Right lobe of liver (tissue), 4 donors: ENCODE measurements at regions not wholly inside any gene's neighbourhood (a gene's known extent, or its start where the extent isn't known, plus 50 kb on each side); places are given as distances from the start of the nearest gene placed in this dataset.

Experiments used
- POLR2A ChIP-seq: fragments of 450-650 bp; IDR thresholded peaks from one replicate; pipeline ENCODE4 v1.6.1; 2017; ENCODE audit warnings: antibody characterized with exemption, mild to moderate bottlenecking
- TF ChIP-seq, protein P1 (sequence below), 4 donors: fragments of 200-600 bp in 3 of 4; fragments of 450-650 bp in 1 of 4; IDR thresholded peaks; one replicate each; pipeline versions ENCODE4 v1.5.1 to v1.8.0; 2016 to 2022; ENCODE audit warnings: antibody characterized with exemption in 4 of 4, mild to moderate bottlenecking in 2 of 4
- donor health status: DM: no; HTN: no; CAD: no.
- donor health status: DM: no; HTN: no; CAD: no.
- donor health status: DM: no; HTN: yes; CAD: no.

DNA sequence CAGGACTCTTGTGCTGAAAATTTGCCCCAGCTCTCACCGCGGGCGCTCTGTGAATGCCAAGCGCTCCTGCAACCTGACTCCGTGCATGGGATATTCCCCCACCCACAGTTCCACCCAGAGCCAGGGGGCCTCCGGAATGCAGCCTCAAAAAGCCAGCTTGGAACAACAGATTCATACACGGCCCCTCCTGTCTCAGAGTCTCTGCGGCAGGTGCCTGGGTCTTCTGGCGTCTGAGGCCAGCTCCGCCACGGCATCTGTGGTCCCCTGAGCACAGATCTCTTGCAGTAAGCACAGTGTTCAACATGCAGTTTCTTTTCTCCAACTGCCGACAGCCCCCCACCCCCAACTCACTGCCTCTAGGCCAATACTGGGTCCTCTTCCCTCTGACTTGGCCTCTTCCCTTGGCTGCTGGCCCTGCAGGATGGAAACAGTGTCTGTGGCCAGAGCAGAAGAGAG, 355.7 kb upstream of the IRX2 start:
- TF ChIP-seq, protein P1, sequence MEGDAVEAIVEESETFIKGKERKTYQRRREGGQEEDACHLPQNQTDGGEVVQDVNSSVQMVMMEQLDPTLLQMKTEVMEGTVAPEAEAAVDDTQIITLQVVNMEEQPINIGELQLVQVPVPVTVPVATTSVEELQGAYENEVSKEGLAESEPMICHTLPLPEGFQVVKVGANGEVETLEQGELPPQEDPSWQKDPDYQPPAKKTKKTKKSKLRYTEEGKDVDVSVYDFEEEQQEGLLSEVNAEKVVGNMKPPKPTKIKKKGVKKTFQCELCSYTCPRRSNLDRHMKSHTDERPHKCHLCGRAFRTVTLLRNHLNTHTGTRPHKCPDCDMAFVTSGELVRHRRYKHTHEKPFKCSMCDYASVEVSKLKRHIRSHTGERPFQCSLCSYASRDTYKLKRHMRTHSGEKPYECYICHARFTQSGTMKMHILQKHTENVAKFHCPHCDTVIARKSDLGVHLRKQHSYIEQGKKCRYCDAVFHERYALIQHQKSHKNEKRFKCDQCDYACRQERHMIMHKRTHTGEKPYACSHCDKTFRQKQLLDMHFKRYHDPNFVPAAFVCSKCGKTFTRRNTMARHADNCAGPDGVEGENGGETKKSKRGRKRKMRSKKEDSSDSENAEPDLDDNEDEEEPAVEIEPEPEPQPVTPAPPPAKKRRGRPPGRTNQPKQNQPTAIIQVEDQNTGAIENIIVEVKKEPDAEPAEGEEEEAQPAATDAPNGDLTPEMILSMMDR (IDR thresholded peaks at IDR 0.05): no peak
- no peak for TF ChIP-seq POLR2A
